ENCODE measurements at regions not wholly inside any gene's neighbourhood (a gene's known extent, or its start where the extent isn't known, plus 50 kb on each side); places are given as distances from the start of the nearest gene placed in this dataset.

DNA sequence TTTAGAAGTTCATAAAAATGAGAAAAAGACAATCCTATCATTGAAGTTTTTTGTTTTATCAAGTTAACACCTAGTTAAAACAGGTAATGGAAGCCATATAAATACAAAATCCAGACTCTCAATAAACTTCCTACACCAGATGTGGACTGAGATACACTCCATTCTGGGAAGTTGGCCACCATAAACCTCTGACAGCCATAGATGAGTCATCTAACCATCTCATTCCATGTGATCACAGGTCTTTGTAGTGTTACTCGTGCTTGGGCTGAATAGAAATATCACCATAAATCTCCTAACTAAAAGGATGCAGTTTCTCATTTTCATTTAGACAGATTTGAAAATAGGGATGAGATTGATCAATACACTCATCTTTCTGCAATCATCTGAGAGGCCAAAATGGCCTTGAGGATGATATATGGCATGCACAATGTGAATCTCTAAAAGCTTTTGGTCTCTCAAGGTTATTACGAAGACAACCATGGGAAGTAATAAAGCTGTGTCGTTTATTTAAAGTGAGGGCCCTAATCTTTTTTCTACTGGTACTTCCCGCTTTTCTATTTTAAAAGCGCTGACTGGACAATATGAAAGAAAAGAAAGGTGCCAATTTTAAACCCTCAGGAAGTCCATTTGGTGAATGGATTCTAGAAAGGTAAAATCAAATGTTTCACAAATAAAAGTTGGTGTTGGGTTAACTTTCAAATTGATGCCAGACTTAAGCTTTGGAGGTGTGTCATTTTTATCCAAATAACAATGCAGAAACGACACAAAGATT, 155.5 kb downstream of the POLR2M start:
- TF ChIP-seq, protein P1, sequence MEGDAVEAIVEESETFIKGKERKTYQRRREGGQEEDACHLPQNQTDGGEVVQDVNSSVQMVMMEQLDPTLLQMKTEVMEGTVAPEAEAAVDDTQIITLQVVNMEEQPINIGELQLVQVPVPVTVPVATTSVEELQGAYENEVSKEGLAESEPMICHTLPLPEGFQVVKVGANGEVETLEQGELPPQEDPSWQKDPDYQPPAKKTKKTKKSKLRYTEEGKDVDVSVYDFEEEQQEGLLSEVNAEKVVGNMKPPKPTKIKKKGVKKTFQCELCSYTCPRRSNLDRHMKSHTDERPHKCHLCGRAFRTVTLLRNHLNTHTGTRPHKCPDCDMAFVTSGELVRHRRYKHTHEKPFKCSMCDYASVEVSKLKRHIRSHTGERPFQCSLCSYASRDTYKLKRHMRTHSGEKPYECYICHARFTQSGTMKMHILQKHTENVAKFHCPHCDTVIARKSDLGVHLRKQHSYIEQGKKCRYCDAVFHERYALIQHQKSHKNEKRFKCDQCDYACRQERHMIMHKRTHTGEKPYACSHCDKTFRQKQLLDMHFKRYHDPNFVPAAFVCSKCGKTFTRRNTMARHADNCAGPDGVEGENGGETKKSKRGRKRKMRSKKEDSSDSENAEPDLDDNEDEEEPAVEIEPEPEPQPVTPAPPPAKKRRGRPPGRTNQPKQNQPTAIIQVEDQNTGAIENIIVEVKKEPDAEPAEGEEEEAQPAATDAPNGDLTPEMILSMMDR (conservative IDR thresholded peaks at IDR 0.05; ENCODE audit: low read depth, low read length) = no peak
- DNase-seq (ENCODE audit: low read depth) = peak; percentile 82
- no peak overlapping the region for H3K4me3 ChIP-seq (ENCODE audit: low read depth, low read length)

DNA sequence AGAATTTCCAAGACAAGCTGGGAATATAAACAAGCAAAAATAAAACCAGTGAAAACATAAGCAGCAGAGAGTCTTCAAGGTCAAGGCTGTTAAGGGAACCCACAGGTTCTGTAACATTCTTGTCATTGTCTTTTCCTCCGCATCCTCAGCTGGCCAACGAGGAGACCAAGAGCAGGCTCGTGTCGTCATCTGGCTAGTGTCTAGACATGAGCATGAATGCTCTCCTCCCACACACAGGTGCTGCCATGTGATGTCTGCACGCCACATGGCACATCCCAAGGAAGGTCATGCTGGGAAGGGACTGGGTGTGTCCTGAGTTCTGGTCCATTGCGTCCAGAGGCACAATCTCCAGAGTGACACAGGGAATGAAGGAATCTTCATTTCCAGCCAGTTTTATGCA, 156.2 kb downstream of the POLR2M start:
- TF ChIP-seq, protein P1 (conservative IDR thresholded peaks at IDR 0.05; ENCODE audit: low read depth, low read length) = no peak
- no peak overlapping the region for H3K4me3 ChIP-seq (ENCODE audit: low read depth, low read length)
- DNase-seq (ENCODE audit: low read depth) = no peak

DNA sequence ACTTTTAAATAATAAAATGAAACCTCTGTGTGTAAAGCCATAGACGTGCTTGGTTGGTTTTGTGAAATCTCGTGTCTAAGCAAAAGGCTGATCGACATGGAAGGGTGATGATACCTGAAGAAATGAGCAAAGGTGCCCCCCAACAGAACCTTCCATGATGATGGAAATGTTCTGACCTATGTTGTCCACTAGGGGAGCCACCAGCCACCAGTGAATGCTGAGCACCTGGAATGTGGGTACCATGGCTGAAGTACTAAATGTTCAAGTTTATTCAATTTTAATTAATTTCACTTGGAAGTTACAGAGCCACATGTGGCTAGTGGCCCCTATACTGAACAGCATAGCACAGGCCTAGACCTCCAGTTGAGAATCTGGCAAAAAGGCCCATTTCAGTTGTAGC, 158.8 kb downstream of the POLR2M start:
- peak; percentile 8 for DNase-seq (ENCODE audit: low read depth)
- TF ChIP-seq, protein P1 (conservative IDR thresholded peaks at IDR 0.05; ENCODE audit: low read depth, low read length) = peak; percentile 63
- no peak overlapping the region for H3K4me3 ChIP-seq (ENCODE audit: low read depth, low read length)

DNA sequence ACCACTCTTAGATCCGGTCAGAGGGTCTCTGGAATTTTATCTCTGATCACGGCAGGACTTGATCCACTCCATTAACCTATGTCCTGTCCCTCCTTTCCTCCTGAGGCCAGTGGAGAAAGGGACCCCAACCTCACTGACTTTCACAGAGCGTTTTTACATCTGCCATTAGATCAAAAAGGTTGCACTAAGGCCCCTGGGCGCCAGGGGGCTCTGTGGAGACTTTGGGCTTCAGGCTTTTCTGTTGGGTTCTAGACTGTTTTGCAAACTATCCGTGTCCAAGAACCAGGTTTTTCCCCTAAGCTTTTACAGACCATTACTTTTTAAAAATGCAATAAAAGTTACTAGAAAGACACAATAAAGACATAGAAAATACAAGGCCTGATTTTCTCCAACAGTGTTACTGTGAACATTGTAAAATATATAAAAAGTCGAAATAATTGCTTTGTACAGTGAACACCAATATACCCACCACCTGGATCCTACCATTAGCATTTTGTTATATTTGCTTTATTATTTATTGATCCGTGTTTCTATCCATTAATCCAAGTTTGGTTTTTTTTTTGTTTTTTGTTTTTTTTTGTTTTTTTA, 159.7 kb downstream of the POLR2M start:
- TF ChIP-seq, protein P1 (conservative IDR thresholded peaks at IDR 0.05; ENCODE audit: low read depth, low read length) = peak; percentile 92
- DNase-seq (ENCODE audit: low read depth) = peak; percentile 62
- H3K4me3 ChIP-seq (ENCODE audit: low read depth, low read length) = no peak overlapping the region

DNA sequence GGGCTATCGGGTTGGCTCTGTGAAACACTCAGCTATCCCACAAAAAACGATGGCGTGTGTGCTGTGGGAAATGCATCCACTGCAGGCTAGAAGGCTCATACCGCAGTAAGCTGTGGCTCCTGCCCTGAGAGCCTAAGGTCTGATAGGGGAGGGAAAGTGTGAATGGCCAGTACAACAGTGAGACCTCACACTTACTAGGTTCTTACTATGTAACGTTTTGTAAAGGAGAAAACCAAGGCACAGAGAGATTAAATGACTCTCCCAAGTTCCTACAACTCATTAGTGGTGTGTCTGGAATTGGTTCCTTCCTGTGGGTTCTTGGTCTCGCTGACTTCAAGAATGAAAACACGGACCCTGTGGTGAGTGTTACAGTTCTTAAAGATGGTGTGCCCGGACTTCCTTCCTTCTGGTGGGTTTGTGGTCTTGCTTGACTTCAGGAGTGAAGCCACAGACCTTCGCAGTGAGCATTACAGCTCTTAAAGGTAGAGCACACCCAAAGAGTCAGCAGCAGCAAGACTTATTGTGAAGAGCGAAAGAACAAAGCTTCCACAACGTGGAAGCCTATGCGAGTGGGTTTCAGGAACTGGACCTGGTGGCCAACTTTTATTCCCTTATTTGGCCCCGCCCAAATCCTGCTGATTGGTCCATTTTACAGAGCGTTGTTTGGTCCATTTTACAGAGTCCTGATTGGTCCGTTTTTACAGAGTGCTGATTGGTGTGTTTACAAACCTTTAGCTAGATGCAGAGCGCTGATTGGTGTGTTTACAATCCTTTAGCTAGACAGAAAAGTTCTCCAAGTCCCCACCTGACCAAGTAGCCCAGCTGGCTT, 161.7 kb downstream of the POLR2M start:
- no peak overlapping the region for H3K4me3 ChIP-seq (ENCODE audit: low read depth, low read length)
- TF ChIP-seq, protein P1 (conservative IDR thresholded peaks at IDR 0.05; ENCODE audit: low read depth, low read length) = no peak
- no peak for DNase-seq (ENCODE audit: low read depth)

DNA sequence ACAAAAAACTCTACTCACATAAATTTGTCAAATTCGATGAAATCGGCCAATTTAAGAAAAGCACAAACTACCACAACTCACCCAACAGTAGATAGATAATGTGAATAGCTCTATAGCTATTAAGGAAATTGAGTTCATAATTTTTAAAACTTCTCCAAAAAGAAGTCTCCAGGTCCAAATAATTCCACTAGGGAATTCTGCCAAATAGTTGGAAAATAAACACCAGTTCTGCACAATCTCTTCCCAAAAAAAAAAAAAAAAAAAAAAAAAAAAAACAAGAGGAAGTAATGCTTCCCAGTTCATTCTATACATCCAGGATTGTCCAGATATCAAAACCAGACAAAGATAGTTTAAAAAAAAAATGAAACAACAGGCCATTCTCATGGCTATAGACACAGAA, 164.2 kb downstream of the POLR2M start:
- TF ChIP-seq, protein P1 (conservative IDR thresholded peaks at IDR 0.05; ENCODE audit: low read depth, low read length) = no peak
- H3K4me3 ChIP-seq (ENCODE audit: low read depth, low read length) = no peak overlapping the region
- DNase-seq (ENCODE audit: low read depth) = no peak

Measured in choroid plexus epithelial cell (primary cell).